ENCODE measurements at regions not wholly inside any gene's neighbourhood (a gene's known extent, or its start where the extent isn't known, plus 50 kb on each side); places are given as distances from the start of the nearest gene placed in this dataset.

GRCh38 chr14:28483506-28483905, 283.1 kb upstream of the FOXG1 start:
- no peak for TF ChIP-seq CTCF (IDR thresholded peaks at IDR 0.05; ENCODE audit: extremely low read depth, insufficient read depth, missing control alignments)
- in situ Hi-C loops (cut with MboI; ENCODE audit: low pct_unique_long_range_greater_than_20kb, low sequenced_read_pairs, unreplicated experiment) = no loop called here
- DNase-seq (ENCODE audit: low spot score) = no peak

GRCh38 chr14:28488684-28489083, 277.9 kb upstream of the FOXG1 start:
- DNase-seq (ENCODE audit: low spot score) = no peak
- in situ Hi-C loops (cut with MboI; ENCODE audit: low pct_unique_long_range_greater_than_20kb, low sequenced_read_pairs, unreplicated experiment) = no loop called here
- no peak for TF ChIP-seq CTCF (IDR thresholded peaks at IDR 0.05; ENCODE audit: extremely low read depth, insufficient read depth, missing control alignments)

GRCh38 chr14:28493516-28493915, 273.1 kb upstream of the FOXG1 start:
- in situ Hi-C loops (cut with MboI; ENCODE audit: low pct_unique_long_range_greater_than_20kb, low sequenced_read_pairs, unreplicated experiment) = no loop called here
- no peak for DNase-seq (ENCODE audit: low spot score)
- no peak for TF ChIP-seq CTCF (IDR thresholded peaks at IDR 0.05; ENCODE audit: extremely low read depth, insufficient read depth, missing control alignments)

- TF ChIP-seq CTCF (IDR thresholded peaks at IDR 0.05; ENCODE audit: extremely low read depth, insufficient read depth, missing control alignments) = no peak
- in situ Hi-C loops (cut with MboI; ENCODE audit: low pct_unique_long_range_greater_than_20kb, low sequenced_read_pairs, unreplicated experiment) = no loop called here
Observed at GRCh38 chr14:28494196-28494595, 272.4 kb upstream of the FOXG1 start.

GRCh38 chr14:28496364-28496763, 270.2 kb upstream of the FOXG1 start:
- no peak for DNase-seq (ENCODE audit: low spot score)

More at GRCh38 chr14:28494196-28494595, 272.4 kb upstream of the FOXG1 start:
- no peak for DNase-seq (ENCODE audit: low spot score)

GRCh38 chr14:28502517-28502916, 264.1 kb upstream of the FOXG1 start:
- in situ Hi-C loops (cut with MboI; ENCODE audit: low pct_unique_long_range_greater_than_20kb, low sequenced_read_pairs, unreplicated experiment) = no loop called here
- no peak for DNase-seq (ENCODE audit: low spot score)
- no peak for TF ChIP-seq CTCF (IDR thresholded peaks at IDR 0.05; ENCODE audit: extremely low read depth, insufficient read depth, missing control alignments)

More at GRCh38 chr14:28496364-28496763, 270.2 kb upstream of the FOXG1 start:
- in situ Hi-C loops (cut with MboI; ENCODE audit: low pct_unique_long_range_greater_than_20kb, low sequenced_read_pairs, unreplicated experiment) = no loop called here
- no peak for TF ChIP-seq CTCF (IDR thresholded peaks at IDR 0.05; ENCODE audit: extremely low read depth, insufficient read depth, missing control alignments)

GRCh38 chr14:28515571-28515970, 251.0 kb upstream of the FOXG1 start:
- TF ChIP-seq CTCF (IDR thresholded peaks at IDR 0.05; ENCODE audit: extremely low read depth, insufficient read depth, missing control alignments) = no peak
- DNase-seq (ENCODE audit: low spot score) = no peak
- in situ Hi-C loops (cut with MboI; ENCODE audit: low pct_unique_long_range_greater_than_20kb, low sequenced_read_pairs, unreplicated experiment) = no loop called here
